ENCODE measurements at regions not wholly inside any gene's neighbourhood (a gene's known extent, or its start where the extent isn't known, plus 50 kb on each side); places are given as distances from the start of the nearest gene placed in this dataset.

- DNase-seq (ENCODE audit: low read depth, low spot score), result no peak
- H3K9ac ChIP-seq (ENCODE audit: insufficient read length, low read depth), result no peak overlapping the region
- H3K36me3 ChIP-seq (ENCODE audit: insufficient read depth, insufficient read length, low read length), result no peaks in the 10 kb centered on the region
- TF ChIP-seq ZNF274 (IDR thresholded peaks at IDR 0.05; ENCODE audit: low read depth, low read length) (no peak), SUZ12 (IDR thresholded peaks at IDR 0.05; ENCODE audit: extremely low read depth, insufficient read depth, insufficient read length) (no peak), YY1 (IDR thresholded peaks at IDR 0.05; ENCODE audit: insufficient read depth, insufficient read length) (no peak)
- no peak overlapping the region for H3K4me3 ChIP-seq (ENCODE audit: insufficient read length, low read depth)
- H3K27me3 ChIP-seq (ENCODE audit: insufficient read depth, insufficient read length), result no peaks in the 10 kb centered on the region
- no peaks in the 10 kb centered on the region for H3K4me1 ChIP-seq (ENCODE audit: insufficient read depth, insufficient read length)
- no peaks in the 10 kb centered on the region for H3K9me3 ChIP-seq (ENCODE audit: insufficient read depth, low read length)
Observed at GRCh38 chr5:117084067-117084466, 509.4 kb upstream of the SEMA6A start.

DNA sequence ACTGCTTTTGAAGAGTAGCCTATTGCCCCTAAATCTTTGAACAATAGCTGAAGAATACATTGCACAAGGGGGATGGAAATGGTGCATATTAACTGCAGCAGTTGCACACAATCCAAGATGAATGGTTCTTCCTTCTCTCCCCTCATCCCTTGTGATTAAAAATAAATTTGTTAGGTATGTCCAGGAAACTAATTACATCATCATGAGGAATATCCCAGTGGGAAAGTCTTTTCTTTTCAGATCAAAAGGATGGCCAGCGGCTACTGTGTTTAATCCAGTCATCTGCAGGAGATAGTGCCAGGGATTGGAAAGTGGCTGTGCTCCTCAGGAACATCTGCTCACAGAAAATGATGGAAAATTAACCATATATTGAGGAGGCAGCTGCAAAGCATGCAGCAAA, 508.4 kb upstream of the SEMA6A start:
- H3K9me3 ChIP-seq (ENCODE audit: insufficient read depth, low read length), result no peaks in the 10 kb centered on the region
- no peak overlapping the region for H3K9ac ChIP-seq (ENCODE audit: insufficient read length, low read depth)
- no peaks in the 10 kb centered on the region for H3K4me1 ChIP-seq (ENCODE audit: insufficient read depth, insufficient read length)
- TF ChIP-seq SUZ12 (IDR thresholded peaks at IDR 0.05; ENCODE audit: extremely low read depth, insufficient read depth, insufficient read length), result no peak
- TF ChIP-seq ZNF274 (IDR thresholded peaks at IDR 0.05; ENCODE audit: low read depth, low read length), result no peak
- TF ChIP-seq YY1 (IDR thresholded peaks at IDR 0.05; ENCODE audit: insufficient read depth, insufficient read length), result no peak
- H3K27me3 ChIP-seq (ENCODE audit: insufficient read depth, insufficient read length), result no peaks in the 10 kb centered on the region
- DNase-seq (ENCODE audit: low read depth, low spot score), result no peak
- no peaks in the 10 kb centered on the region for H3K36me3 ChIP-seq (ENCODE audit: insufficient read depth, insufficient read length, low read length)
- H3K4me3 ChIP-seq (ENCODE audit: insufficient read length, low read depth), result no peak overlapping the region

- Histone ChIP-seq H3K36me3 (ENCODE audit: insufficient read depth, insufficient read length, low read length) (no peaks in the 10 kb centered on the region), H3K4me1 (ENCODE audit: insufficient read depth, insufficient read length) (no peaks in the 10 kb centered on the region), H3K4me3 (ENCODE audit: insufficient read length, low read depth) (no peak overlapping the region), H3K9me3 (ENCODE audit: insufficient read depth, low read length) (no peaks in the 10 kb centered on the region), H3K27me3 (ENCODE audit: insufficient read depth, insufficient read length) (no peaks in the 10 kb centered on the region), H3K9ac (ENCODE audit: insufficient read length, low read depth) (no peak overlapping the region)
- no peak for DNase-seq (ENCODE audit: low read depth, low spot score)
- no peak for TF ChIP-seq YY1 (IDR thresholded peaks at IDR 0.05; ENCODE audit: insufficient read depth, insufficient read length)
- no peak for TF ChIP-seq SUZ12 (IDR thresholded peaks at IDR 0.05; ENCODE audit: extremely low read depth, insufficient read depth, insufficient read length)
- no peak for TF ChIP-seq ZNF274 (IDR thresholded peaks at IDR 0.05; ENCODE audit: low read depth, low read length)
Observed at GRCh38 chr5:117077142-117077541, 502.5 kb upstream of the SEMA6A start.

- TF ChIP-seq ZNF274 (IDR thresholded peaks at IDR 0.05; ENCODE audit: low read depth, low read length) (no peak), YY1 (IDR thresholded peaks at IDR 0.05; ENCODE audit: insufficient read depth, insufficient read length) (no peak), SUZ12 (IDR thresholded peaks at IDR 0.05; ENCODE audit: extremely low read depth, insufficient read depth, insufficient read length) (no peak)
- Histone ChIP-seq H3K9me3 (ENCODE audit: insufficient read depth, low read length) (no peaks in the 10 kb centered on the region), H3K4me1 (ENCODE audit: insufficient read depth, insufficient read length) (no peaks in the 10 kb centered on the region), H3K27me3 (ENCODE audit: insufficient read depth, insufficient read length) (no peaks in the 10 kb centered on the region), H3K4me3 (ENCODE audit: insufficient read length, low read depth) (no peak overlapping the region), H3K9ac (ENCODE audit: insufficient read length, low read depth) (no peak overlapping the region), H3K36me3 (ENCODE audit: insufficient read depth, insufficient read length, low read length) (no peaks in the 10 kb centered on the region)
- DNase-seq (ENCODE audit: low read depth, low spot score), result no peak
Observed at GRCh38 chr5:117072439-117072838, 497.8 kb upstream of the SEMA6A start.

- no peak overlapping the region for H3K4me3 ChIP-seq (ENCODE audit: insufficient read length, low read depth)
- TF ChIP-seq ZNF274 (IDR thresholded peaks at IDR 0.05; ENCODE audit: low read depth, low read length), result no peak
- TF ChIP-seq SUZ12 (IDR thresholded peaks at IDR 0.05; ENCODE audit: extremely low read depth, insufficient read depth, insufficient read length), result no peak
- TF ChIP-seq YY1 (IDR thresholded peaks at IDR 0.05; ENCODE audit: insufficient read depth, insufficient read length), result no peak
- no peaks in the 10 kb centered on the region for H3K36me3 ChIP-seq (ENCODE audit: insufficient read depth, insufficient read length, low read length)
- H3K9me3 ChIP-seq (ENCODE audit: insufficient read depth, low read length), result no peaks in the 10 kb centered on the region
- H3K9ac ChIP-seq (ENCODE audit: insufficient read length, low read depth), result no peak overlapping the region
- no peaks in the 10 kb centered on the region for H3K27me3 ChIP-seq (ENCODE audit: insufficient read depth, insufficient read length)
- no peaks in the 10 kb centered on the region for H3K4me1 ChIP-seq (ENCODE audit: insufficient read depth, insufficient read length)
- DNase-seq (ENCODE audit: low read depth, low spot score), result no peak
Observed at GRCh38 chr5:117065800-117066199, 491.2 kb upstream of the SEMA6A start.

DNA sequence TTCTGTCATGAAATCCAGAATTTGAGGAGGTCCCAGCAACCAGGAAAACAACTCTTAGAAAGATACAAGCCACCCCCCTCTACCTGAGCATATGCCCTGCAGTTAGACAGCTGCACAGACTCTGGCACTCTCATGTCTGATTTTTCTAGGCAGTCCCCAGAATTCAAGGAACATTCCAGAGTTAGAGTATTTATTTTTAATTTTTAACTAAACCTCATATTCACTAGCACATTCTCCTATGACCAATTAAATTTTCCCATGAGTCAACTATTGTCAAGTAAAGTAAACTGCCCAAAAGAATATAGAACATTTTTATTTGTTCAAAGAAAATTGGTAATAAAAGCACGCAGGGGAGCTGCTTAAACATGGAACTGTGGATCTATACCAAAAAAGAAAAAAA, 490.5 kb upstream of the SEMA6A start:
- TF ChIP-seq SUZ12 (IDR thresholded peaks at IDR 0.05; ENCODE audit: extremely low read depth, insufficient read depth, insufficient read length) (no peak), ZNF274 (IDR thresholded peaks at IDR 0.05; ENCODE audit: low read depth, low read length) (no peak), YY1 (IDR thresholded peaks at IDR 0.05; ENCODE audit: insufficient read depth, insufficient read length) (no peak)
- Histone ChIP-seq H3K27me3 (ENCODE audit: insufficient read depth, insufficient read length) (no peaks in the 10 kb centered on the region), H3K4me3 (ENCODE audit: insufficient read length, low read depth) (no peak overlapping the region), H3K4me1 (ENCODE audit: insufficient read depth, insufficient read length) (no peaks in the 10 kb centered on the region), H3K9me3 (ENCODE audit: insufficient read depth, low read length) (no peaks in the 10 kb centered on the region), H3K9ac (ENCODE audit: insufficient read length, low read depth) (no peak overlapping the region), H3K36me3 (ENCODE audit: insufficient read depth, insufficient read length, low read length) (no peaks in the 10 kb centered on the region)
- DNase-seq (ENCODE audit: low read depth, low spot score), result no peak

GRCh38 chr5:117060099-117060498, 485.5 kb upstream of the SEMA6A start:
- H3K9ac ChIP-seq (ENCODE audit: insufficient read length, low read depth), result no peak overlapping the region
- no peak for TF ChIP-seq YY1 (IDR thresholded peaks at IDR 0.05; ENCODE audit: insufficient read depth, insufficient read length)
- no peak for TF ChIP-seq SUZ12 (IDR thresholded peaks at IDR 0.05; ENCODE audit: extremely low read depth, insufficient read depth, insufficient read length)
- TF ChIP-seq ZNF274 (IDR thresholded peaks at IDR 0.05; ENCODE audit: low read depth, low read length), result no peak
- H3K27me3 ChIP-seq (ENCODE audit: insufficient read depth, insufficient read length), result no peaks in the 10 kb centered on the region
- DNase-seq (ENCODE audit: low read depth, low spot score), result no peak
- no peaks in the 10 kb centered on the region for H3K36me3 ChIP-seq (ENCODE audit: insufficient read depth, insufficient read length, low read length)
- no peaks in the 10 kb centered on the region for H3K4me1 ChIP-seq (ENCODE audit: insufficient read depth, insufficient read length)
- no peaks in the 10 kb centered on the region for H3K9me3 ChIP-seq (ENCODE audit: insufficient read depth, low read length)
- no peak overlapping the region for H3K4me3 ChIP-seq (ENCODE audit: insufficient read length, low read depth)

- no peak for DNase-seq (ENCODE audit: low read depth, low spot score)
- Histone ChIP-seq H3K27me3 (ENCODE audit: insufficient read depth, insufficient read length) (no peaks in the 10 kb centered on the region), H3K4me1 (ENCODE audit: insufficient read depth, insufficient read length) (no peaks in the 10 kb centered on the region), H3K9me3 (ENCODE audit: insufficient read depth, low read length) (no peaks in the 10 kb centered on the region), H3K9ac (ENCODE audit: insufficient read length, low read depth) (no peak overlapping the region), H3K4me3 (ENCODE audit: insufficient read length, low read depth) (no peak overlapping the region), H3K36me3 (ENCODE audit: insufficient read depth, insufficient read length, low read length) (no peaks in the 10 kb centered on the region)
- no peak for TF ChIP-seq YY1 (IDR thresholded peaks at IDR 0.05; ENCODE audit: insufficient read depth, insufficient read length)
- TF ChIP-seq SUZ12 (IDR thresholded peaks at IDR 0.05; ENCODE audit: extremely low read depth, insufficient read depth, insufficient read length), result no peak
- no peak for TF ChIP-seq ZNF274 (IDR thresholded peaks at IDR 0.05; ENCODE audit: low read depth, low read length)
Observed at GRCh38 chr5:117058740-117059139, 484.1 kb upstream of the SEMA6A start.

All from NT2/D1 (cell line).